Suprapubic skin (tissue), 4 donors: ENCODE measurements at regions not wholly inside any gene's neighbourhood (a gene's known extent, or its start where the extent isn't known, plus 50 kb on each side); places are given as distances from the start of the nearest gene placed in this dataset.

Experiments
- CTCF ChIP-seq, 2 donors: fragments of 200-600 bp in 1 of 2; fragments of 450-650 bp in 1 of 2; sonication (generic) in 1 of 2; IDR thresholded peaks; one replicate each; pipeline ENCODE4 v1.5.1; 2016 to 2019; ENCODE audit warnings: antibody characterized with exemption in 2 of 2, mild to moderate bottlenecking in 1 of 2, moderate library complexity in 1 of 2
- POLR2A ChIP-seq, 2 donors: fragments of 450-650 bp; IDR thresholded peaks; one replicate each; pipeline ENCODE4 v1.6.1; 2017; ENCODE audit warnings: antibody characterized with exemption in 2 of 2, mild to moderate bottlenecking in 2 of 2, moderate library complexity in 2 of 2
- POLR2AphosphoS5 ChIP-seq, 3 donors: sonication (generic); formaldehyde crosslinking; IDR thresholded peaks; one replicate each; pipeline ENCODE4 v1.6.1; 2017; ENCODE audit warnings: antibody characterized with exemption in 3 of 3

GRCh38 chr12:28896421-28896820 lies 252.7 kb upstream of the FAR2 start:
- no peak for TF ChIP-seq CTCF (IDR thresholded peaks at IDR 0.05)
- TF ChIP-seq POLR2AphosphoS5 (IDR thresholded peaks at IDR 0.05), result no peak
- no peak for TF ChIP-seq POLR2A (IDR thresholded peaks at IDR 0.05)
